GM10266 (cell line): ENCODE measurements at regions not wholly inside any gene's neighbourhood (a gene's known extent, or its start where the extent isn't known, plus 50 kb on each side); places are given as distances from the start of the nearest gene placed in this dataset.

Source experiments
- DNase-seq: peaks from one replicate; pipeline ENCODE4 v3.0.0; 2012; ENCODE audit errors: extremely low spot score
- CTCF ChIP-seq: IDR thresholded peaks from 2 replicates; pipeline ENCODE4 v1.5.1; 2012; ENCODE audit warnings: mild to moderate bottlenecking, low read depth; ENCODE audit not compliant: control insufficient read depth, insufficient read depth; ENCODE audit errors: missing control alignments

- DNase-seq: no peak
- no peak for TF ChIP-seq CTCF
Observed at GRCh38 chr3:147189016-147189415, 217.3 kb downstream of the ZIC4 start.

- no peak for DNase-seq
- no peak for TF ChIP-seq CTCF
Observed at GRCh38 chr3:147187687-147188086, 218.7 kb downstream of the ZIC4 start.

- TF ChIP-seq CTCF: no peak
- DNase-seq: no peak
Observed at GRCh38 chr3:147185781-147186180, 220.6 kb downstream of the ZIC4 start.

- no peak for DNase-seq
- no peak for TF ChIP-seq CTCF
Observed at GRCh38 chr3:147184794-147185193, 221.5 kb downstream of the ZIC4 start.

GRCh38 chr3:147173257-147173656 is 233.1 kb downstream of the ZIC4 start:
- DNase-seq: no peak

GRCh38 chr3:147162743-147163142 is 243.6 kb downstream of the ZIC4 start:
- TF ChIP-seq CTCF: no peak
- no peak for DNase-seq

More at GRCh38 chr3:147173257-147173656, 233.1 kb downstream of the ZIC4 start:
- TF ChIP-seq CTCF: no peak

GRCh38 chr3:147161833-147162232 is 244.5 kb downstream of the ZIC4 start:
- no peak for TF ChIP-seq CTCF

More at GRCh38 chr3:147161833-147162232, 244.5 kb downstream of the ZIC4 start:
- DNase-seq: no peak
